Breast epithelium (tissue), 3 donors: ENCODE measurements at regions not wholly inside any gene's neighbourhood (a gene's known extent, or its start where the extent isn't known, plus 50 kb on each side); places are given as distances from the start of the nearest gene placed in this dataset.
"Not testable (repeated sequence)": the region's sequence is repeated elsewhere in the genome, so short reads cannot be mapped to it uniquely, and the experiment has no call there.

Source experiments
- POLR2A ChIP-seq: fragments of 450-650 bp; IDR thresholded peaks from one replicate; pipeline ENCODE4 v1.6.1; 2016; ENCODE audit warnings: antibody characterized with exemption, mild to moderate bottlenecking, moderate library complexity
- POLR2AphosphoS5 ChIP-seq, 3 donors: sonication (generic); formaldehyde crosslinking; IDR thresholded peaks; one replicate each; pipeline ENCODE4 v1.6.1; 2017; ENCODE audit warnings: antibody characterized with exemption in 3 of 3
- TF ChIP-seq, protein P1 (sequence below), 3 donors: fragments of 450-650 bp; IDR thresholded peaks; one replicate each; pipeline ENCODE4 v1.5.1; 2016 to 2017; ENCODE audit warnings: antibody characterized with exemption in 3 of 3, mild to moderate bottlenecking in 3 of 3, moderate library complexity in 3 of 3

DNA sequence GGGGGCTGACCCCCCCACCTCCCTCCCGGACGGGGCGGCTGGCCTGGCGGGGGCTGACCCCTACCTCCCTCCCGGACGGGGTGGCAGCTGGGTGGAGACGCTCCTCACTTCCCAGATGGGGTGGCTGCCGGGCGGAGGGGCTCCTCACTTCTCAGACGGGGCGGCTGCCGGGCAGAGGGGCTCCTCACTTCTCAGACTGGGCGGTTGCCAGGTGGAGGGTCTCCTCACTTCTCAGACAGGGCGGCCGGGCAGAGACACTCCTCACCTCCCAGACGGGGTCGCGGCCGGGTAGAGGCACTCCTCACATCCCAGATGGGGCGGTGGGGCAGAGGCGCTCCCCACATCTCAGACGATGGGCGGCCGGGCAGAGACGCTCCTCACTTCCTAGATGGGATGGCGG lies 435.1 kb downstream of the RPS24 start:
- TF ChIP-seq, protein P1, sequence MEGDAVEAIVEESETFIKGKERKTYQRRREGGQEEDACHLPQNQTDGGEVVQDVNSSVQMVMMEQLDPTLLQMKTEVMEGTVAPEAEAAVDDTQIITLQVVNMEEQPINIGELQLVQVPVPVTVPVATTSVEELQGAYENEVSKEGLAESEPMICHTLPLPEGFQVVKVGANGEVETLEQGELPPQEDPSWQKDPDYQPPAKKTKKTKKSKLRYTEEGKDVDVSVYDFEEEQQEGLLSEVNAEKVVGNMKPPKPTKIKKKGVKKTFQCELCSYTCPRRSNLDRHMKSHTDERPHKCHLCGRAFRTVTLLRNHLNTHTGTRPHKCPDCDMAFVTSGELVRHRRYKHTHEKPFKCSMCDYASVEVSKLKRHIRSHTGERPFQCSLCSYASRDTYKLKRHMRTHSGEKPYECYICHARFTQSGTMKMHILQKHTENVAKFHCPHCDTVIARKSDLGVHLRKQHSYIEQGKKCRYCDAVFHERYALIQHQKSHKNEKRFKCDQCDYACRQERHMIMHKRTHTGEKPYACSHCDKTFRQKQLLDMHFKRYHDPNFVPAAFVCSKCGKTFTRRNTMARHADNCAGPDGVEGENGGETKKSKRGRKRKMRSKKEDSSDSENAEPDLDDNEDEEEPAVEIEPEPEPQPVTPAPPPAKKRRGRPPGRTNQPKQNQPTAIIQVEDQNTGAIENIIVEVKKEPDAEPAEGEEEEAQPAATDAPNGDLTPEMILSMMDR (IDR thresholded peaks at IDR 0.05) = not testable (repeated sequence)
- TF ChIP-seq POLR2AphosphoS5 (IDR thresholded peaks at IDR 0.05); POLR2A: not testable (repeated sequence)
